HK-2 (cell line): ENCODE measurements at regions not wholly inside any gene's neighbourhood (a gene's known extent, or its start where the extent isn't known, plus 50 kb on each side); places are given as distances from the start of the nearest gene placed in this dataset.
"Not testable (repeated sequence)": the region's sequence is repeated elsewhere in the genome, so short reads cannot be mapped to it uniquely, and the experiment has no call there.

ENCODE experiments used
- DNase-seq: peaks from one replicate; pipeline ENCODE4 v3.0.0-alpha.2; 2018; ENCODE audit not compliant: unreplicated experiment

DNA sequence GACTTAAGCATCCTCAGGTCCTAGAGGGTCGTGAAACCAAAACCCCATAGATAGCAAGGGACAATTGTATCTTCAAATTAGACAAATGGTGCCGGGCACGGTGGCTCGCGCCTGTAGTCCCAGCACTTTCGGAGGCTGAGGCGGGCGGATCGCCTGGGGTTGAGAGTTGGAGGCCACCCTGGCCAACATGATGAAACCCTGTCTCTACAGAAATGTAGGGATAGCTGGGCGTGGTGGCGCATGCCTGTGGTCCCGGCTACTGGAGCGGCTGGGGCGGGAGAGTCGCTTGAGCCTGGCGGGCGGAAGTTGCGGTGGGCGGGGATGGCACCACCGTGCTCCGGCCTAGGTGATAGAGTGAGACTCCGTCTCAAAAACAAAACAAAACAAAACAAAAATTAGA is 780.6 kb downstream of the BRINP3 start:
- no peak for DNase-seq

DNA sequence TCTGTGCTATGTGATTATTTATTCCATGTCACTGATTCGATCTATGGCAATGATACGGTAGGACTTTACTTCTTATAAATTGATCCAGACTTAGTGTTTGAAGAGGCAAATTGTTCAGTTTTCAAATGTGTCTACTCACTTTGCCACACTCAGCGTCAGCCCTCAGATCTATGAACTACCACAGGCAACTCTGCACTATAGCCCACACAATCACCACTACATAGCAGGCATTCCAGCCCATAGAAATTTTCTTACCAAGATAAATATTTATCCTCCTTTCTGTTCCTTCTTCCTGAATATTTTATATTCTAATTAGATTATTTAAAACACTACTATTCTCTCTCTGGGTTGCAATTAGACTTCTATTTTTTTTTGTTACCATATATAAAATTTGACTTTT is 776.1 kb downstream of the BRINP3 start:
- DNase-seq, result no peak

DNA sequence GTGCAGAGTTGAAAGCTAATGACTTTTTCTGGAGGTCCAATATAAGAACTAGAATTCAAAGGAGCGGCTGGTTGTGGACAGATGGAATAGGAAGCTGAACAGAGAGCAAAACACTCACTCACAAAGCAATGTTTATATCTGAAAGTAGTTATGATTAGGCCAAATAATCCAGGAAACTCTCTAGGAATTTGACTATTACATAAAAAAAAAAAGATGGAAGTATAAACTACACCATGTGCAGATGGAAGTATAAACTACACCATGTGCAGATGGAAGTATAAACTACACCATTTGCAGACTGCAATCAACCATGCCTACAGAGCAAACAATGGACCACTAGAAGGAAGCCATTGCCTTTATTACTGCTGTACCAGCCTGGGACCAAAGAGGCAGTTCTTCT is 771.1 kb downstream of the BRINP3 start:
- no peak for DNase-seq

DNA sequence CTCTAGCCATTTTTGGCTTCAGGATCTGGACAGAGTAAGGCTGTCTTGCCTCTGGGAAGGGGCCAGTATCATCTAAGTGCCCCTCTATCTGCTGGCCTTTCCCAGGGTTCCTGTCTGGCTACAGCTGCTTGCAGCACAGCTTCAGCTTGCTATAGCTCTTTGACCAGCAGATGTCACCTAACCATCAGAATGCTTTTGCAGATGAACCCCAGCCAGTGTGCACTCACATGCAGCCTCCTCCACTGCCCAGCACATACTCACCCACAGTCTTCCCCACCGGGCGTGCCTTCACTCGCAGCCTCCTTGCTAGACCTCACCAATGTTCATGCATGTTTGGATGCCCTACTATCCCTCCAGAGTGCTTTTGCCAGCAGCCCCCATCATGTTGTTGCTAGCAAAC is 769.0 kb downstream of the BRINP3 start:
- no peak for DNase-seq

DNA sequence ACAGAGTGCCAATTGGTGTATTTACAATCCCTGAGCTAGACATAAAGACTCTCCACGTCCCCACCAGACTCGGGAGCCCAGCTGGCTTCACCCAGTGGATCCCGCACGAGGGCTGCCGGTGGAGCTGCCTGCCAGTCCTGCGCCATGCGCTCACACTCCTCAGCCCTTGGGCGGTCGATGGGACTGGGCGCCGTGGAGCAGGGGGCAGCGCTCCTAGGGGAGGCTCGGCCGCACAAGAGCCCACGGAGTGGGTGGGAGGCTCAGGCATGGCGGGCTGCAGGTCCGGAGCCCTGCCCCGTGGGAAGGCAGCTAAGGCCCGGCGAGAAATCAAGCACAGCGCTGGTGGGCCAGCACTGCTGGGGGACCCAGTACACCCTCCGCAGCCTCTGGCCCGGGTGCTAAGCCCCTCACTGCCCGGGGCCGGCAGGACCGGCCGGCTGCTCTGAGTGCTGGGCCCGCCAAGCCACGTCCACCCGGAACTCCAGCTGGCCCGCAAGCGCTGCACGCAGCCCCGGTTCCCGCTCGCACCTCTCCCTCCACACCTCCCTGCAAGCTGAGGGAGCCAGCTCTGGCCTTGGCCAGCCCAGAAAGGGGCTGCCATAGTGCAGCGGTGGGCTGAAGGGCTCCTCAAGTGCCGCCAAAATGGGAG is 759.4 kb downstream of the BRINP3 start:
- not testable (repeated sequence) for DNase-seq

DNA sequence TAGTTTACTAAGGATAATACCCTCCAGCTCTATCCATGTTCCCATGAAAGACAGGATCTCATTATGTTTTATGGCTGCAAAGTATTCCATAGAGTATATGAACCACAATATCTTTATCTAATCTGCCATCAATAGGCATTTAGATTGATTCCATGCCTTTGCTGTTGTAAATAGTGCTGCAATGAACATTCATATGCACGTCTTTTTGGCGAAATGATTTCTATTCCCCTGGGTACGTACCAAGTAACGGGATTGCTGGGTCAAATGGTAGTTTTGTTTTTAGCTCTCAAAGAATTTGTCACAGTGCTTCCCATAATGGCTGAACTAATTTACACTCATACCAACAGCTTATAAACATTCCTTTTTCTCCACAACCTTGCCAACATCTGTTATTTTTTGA is 750.9 kb downstream of the BRINP3 start:
- DNase-seq, result no peak

DNA sequence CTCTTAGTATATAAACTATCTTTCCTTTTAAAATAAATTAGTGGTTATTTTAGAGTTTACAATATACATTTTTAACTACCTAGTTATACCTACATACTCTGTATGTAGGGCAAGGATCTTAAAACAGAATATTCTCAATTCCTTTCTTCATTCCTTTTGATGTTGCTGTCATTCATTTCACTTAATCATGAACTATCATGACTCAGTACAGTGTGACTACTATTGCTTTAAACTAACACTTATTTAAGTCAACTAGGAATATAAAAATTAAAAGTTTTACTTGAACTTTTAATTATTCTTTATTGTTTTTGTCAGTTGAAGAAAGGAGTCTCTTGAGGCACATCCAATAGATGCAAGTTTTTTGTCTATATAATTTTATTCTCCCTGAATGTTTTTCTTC is 726.4 kb downstream of the BRINP3 start:
- DNase-seq, result no peak

DNA sequence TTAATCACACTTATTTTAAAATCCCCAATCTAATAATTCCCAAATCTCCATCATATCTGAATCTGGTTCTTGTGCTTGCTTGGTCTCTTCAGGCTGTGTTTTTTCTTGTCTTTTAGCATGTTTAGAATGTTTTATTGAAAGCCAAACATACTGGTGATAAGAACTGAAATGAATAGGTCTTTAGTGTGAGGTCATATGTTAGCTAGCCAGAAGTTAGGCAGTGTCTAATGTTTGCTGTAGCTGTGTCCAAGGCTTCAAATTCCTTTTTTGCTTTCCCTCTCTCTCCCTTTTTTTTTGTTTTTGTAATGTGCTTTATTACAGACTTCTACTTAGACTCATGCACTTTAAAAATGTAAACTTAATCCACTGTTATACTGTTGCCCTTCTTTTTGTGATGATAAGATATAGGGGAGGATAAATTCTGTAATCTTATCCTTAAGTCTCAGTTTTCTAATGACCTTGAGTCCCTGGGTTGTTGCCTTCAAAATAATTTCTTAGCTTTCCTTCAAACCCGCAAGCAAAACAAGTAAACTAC is 725.1 kb downstream of the BRINP3 start:
- no peak for DNase-seq

DNA sequence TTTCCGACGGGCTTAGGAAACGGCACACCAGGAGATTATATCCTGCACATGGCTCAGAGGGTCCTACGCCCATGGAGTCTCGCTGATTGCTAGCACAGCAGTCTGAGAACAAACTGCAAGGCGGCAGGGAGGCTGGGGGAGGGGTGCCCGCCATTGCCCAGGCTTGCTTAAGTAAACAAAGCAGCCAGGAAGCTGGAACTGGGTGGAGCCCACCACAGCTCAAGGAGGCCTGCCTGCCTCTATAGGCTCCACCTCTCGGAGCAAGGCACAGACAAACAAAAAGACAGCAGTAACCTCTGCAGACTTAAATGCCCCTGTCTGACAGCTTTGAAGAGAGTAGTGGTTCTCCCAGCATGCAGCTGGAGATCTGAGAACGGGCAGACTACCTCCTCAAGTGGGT is 722.6 kb downstream of the BRINP3 start:
- not testable (repeated sequence) for DNase-seq

DNA sequence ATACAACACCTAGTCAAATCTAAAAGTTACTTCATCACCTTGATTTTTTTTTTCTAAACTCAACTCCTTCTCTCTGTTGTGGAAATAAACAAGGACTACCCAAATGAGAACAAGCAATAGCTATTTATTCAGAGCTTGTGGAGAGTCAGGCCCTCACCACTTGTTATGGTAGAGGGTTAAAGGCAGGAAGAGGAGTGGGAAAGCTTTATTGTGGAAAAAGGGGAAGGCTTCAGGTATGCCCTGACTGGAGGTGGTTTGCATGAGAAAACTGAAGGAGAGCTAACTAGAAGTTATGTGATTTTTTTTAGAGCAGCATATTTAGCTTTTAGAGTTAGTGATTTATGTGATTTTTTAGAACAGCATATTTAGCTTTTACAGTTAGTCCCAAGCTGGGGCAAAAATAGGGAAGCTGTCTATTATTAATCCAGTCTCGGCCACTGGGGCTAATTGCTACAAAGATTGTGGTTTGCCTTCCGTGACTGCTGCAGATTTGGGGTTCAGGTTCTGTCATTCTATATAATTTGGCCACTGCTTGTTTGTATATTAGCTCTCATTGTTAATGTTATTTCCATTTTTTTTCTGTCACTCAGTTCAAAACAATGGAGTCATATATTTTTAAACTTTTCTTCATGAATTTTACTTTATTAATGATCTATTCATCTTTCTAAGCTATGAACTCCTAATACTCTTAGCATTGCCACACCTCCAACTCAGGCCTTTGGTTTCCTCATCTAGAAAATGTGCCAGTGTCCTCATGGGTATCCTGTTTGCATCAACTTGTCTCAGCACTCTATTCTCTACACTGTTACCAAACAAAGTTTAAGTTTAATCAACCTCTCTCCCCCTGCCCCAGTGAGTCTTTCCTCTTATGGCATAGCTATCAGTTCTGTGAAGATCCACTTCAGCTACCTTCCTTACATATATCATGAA is 713.0 kb downstream of the BRINP3 start:
- DNase-seq, result no peak

DNA sequence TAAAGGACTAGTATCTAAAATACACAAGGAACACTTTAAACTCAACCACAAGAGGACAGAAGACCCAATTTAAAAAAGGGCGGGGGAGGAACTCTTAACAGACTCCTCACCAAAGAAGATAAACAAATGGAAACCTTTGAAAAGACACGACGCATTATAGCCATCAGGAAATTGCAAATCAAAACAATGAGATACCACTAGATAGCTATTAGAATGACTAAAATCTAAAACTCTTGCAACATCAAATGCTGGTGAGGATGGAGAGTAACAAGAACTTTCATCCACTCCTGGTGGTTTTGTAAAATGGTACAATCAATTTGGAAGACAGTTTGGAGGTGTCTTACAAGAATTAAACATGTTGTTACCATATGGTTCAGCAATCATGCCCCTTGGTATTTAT is 708.2 kb downstream of the BRINP3 start:
- DNase-seq, result no peak

DNA sequence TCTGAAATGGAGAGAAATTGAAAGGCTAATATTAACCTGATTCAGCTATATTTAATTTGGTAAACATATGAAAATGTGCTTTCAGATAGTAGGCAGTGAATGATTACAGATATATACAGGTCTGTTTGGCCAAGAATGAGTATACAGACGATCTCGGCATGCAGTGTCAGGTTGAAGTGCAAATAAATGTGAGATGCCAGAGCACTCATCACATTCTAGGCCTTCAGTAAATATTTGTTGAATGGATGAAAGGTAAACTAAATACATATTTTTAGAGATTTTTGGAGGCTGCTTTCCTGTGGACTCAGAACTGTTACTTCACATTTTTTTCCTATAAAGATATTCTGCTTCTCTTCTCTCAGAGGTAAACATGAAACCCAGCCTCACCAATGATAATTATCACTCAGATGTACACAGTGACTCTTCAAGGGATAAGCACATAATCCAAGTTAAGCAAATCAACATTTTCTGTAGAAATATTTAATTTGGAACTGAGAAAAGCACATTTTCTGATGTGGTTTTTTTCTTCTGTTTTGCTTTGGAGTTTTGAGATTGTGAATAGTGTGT is 702.9 kb downstream of the BRINP3 start:
- no peak for DNase-seq

DNA sequence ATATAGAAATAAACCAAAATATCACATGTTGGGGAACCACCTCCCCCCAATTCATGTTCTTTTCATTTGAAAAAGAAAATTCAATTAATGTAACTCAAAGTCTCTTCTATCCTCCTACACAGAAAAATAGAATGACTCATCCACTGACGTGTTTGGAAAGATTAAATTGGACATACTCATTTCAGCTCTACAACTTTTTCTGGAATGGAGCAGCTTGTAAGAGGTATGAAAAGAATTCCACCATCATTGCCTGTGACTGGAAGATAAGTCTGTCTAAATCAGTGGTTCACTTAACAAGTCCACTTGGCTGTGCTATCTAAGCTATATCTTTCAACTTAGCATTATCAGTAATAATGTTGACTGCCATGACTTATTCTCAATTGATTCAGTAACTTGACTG is 702.3 kb downstream of the BRINP3 start:
- no peak for DNase-seq

DNA sequence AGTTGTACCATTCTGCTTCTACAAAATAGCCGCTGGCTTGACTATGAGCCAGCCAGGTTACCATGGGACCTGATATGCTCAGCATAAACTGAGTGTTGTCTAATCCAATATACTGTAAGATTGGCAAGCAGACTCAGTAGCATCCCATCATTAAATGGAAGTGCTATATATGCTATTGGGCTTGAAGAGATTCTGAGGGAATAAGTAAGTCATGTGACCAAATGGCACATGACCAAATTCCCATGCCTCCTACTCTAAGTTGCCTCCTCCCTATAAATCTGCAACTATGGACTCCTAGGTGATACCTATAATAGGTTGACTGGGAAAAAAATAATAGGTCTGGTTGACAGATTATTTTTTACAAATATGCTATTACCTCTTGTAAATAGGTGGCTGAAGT is 698.6 kb downstream of the BRINP3 start:
- no peak for DNase-seq

DNA sequence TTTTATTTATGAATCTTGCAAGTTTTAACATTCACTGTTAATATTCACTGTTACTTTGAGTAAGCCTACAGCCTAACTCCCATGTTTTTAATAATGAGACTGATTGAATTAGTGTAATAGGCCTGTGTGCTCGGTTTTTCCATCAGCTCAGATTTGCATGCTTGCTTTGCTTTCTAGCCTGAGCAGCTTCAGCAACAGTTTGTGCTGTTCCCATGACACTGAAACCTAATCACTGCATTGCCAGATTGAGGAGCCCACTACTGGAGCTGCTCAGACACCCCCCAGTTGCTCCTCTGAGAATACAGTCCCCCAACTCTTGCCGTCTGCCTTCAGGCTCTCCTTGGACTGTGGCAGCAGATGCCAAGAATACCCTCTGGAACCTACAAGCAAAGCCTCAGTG is 695.4 kb downstream of the BRINP3 start:
- no peak for DNase-seq

DNA sequence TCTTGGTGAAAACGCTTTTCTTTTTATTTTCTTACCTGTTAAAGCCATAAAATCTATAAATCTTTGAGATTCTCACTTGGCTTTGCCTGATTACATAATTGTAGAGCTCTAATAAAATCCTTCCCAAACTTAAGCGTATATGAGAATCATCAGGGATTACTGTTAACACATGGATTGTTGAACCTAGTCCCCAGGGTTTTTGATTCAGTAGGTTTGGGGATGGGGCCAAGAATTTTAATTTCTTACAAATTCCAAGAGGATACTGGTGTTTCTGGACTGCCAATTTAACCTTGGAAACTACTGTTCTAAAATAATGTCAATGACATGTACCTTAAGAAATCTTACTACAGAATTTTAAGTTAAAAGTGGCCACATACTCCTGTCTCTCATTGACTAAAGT is 694.2 kb downstream of the BRINP3 start:
- DNase-seq, result no peak

DNA sequence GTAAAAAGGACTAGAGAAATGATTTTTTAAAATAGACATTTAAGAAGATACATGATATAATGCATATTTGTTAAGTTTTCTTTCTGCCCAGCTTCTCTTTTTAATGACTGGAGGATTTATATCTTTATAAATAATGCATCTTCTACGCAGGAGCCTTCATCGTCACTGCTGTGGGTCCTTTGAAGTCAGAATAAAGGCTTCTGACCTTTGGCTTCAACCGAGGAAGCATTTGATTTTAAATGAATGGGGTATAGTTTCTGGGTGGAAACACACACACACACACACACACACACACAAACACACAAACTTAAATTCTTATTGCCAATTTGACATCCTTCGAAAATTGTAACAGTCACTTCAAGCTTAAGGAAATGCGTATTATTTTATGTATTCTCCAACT is 690.9 kb downstream of the BRINP3 start:
- no peak for DNase-seq

DNA sequence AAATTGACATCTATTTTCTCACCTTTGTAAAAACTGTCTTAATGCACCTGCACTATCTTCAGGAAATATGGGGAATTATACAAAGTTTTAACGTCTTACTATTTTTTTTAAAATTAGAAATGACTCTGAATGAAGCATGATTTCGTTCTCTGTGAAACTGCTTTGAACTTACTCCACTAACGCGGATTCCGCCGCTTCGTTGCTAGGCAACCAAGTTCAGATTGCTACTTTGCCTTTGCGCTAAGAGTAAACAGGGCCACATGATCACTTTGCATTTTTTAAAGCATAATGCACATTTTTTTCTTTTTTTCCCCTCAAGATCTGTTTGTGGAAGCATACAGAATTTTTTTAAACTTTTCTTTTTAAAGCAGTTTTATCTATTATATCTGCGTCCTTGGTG is 690.5 kb downstream of the BRINP3 start:
- DNase-seq, result no peak

DNA sequence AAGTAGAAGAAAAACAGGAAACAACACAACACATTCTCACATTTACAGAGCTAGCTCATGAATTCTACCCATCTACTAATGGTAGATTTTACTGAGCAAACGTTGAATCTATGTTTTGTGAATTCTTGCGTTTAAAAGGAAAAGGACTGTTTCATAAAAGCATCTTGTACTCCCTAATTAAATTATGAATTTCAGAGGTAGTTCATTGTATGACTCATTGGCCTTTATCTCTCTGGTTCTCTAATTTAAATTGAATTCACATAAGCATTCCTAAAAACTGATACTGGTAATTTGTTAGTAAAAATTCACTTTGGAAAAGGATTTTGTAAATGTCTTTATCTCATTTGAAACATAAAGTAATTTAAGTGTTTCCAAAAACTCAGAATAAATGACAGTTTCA is 687.3 kb downstream of the BRINP3 start:
- no peak for DNase-seq

DNA sequence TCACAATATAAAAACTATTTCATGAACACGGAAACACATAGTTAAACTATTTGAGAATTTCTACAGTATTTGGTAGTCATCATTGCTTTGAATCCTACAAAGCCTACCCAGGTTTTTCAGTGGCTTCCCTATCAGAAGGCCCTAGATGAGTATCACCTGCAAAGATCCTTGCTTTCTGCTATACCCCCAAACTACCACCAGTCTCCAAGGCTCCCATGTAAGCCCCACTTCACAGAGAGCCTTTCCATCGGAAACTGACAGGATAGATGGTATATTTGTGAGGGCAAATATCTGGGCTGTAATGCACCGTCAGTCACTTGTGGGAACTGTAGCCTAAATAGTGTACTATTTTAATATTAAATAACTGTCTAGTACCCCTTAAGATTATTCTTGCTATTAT is 674.3 kb downstream of the BRINP3 start:
- DNase-seq, result no peak

DNA sequence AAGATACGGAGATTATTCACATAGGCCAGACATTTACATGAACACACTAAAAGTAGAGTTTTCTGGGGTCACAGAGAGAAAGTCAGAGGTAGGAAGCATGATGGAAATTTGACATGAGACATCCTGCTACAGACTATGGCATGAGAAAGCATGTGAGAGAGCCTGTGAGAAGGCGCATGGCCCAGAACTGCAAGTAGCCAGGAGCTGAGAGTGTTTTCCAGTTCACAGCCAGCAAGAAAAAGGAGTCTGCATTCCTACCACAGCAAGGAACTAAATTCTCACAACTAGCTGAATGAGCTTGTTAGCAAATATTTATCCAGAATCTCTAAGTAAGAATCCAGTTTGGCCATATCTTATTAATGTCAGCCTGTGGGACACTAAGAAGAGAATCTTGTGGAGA is 673.3 kb downstream of the BRINP3 start:
- no peak for DNase-seq

DNA sequence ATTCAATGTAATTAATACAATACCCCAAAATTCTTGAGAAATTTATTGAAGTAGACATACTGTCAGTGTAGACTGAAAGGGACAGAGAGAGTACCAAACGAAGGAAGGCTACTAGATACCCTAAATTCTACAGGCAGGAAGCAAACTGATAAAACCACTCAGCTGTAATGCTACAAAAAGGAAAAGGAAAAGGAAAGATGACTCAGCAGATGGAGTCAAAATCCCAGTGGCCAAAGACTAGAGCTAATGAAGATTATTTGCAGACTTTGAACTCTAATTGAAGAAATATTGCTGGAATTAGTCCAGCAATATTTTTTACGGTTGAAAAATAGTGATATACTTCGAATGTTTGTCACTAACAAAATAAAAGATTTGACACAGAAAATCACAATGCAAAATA is 671.9 kb downstream of the BRINP3 start:
- DNase-seq, result no peak

DNA sequence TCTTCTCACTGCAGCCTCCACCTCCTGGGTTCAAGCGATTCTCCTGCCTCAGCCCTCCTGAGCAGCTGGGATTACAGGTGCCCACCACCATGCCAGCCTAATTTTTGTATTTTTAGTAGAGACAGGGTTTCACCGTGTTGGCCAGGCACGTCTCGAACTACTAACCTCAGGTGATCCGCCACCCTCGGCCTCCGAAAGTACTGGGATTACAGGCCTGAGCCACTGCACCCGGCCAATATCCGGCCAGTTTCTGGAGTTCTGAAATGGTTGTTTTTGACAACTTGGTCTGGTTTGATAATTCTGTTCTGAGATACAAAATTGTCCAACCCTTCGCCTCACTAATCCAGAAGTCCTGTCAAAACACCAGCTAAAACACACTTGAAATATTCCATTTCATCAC is 667.0 kb downstream of the BRINP3 start:
- not testable (repeated sequence) for DNase-seq
